ENCODE measurements at regions not wholly inside any gene's neighbourhood (a gene's known extent, or its start where the extent isn't known, plus 50 kb on each side); places are given as distances from the start of the nearest gene placed in this dataset.

DNA sequence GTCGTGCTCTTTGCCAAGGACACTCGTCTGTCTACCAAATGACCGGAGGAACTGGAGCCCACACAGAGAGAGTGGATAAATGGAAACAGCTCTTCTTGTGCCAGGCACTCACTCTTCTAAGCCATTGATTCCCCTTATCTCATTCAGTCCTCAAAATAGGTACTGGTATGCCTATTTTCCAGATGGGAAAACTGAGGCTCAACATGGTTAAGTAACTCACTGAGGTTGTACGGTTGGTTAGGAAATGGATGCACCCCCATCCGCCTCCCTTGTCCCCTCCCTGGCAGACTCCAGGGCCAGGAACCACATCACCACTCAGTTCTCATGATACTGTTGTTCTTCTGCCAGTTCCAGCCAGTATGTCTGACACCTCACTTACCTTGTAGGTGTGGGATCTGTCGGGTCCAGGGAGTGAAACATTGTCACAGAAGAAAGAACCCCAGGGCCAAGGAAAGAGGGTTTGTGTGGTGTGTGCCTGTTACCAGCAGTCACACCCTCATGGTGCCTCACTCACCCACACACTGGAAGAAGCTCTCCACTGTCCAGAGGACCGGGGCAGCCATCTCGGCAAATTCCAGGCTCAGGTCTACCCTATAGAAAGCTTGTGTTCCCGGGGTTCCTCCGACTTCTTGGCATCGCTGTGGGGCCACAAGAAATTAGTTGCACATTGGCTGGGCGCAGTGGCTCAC lies 58.8 kb upstream of the TARDBP start:
- peaks cover 10% of the 10 kb centered on the region for H3K9me3 Mint-ChIP-seq

DNA sequence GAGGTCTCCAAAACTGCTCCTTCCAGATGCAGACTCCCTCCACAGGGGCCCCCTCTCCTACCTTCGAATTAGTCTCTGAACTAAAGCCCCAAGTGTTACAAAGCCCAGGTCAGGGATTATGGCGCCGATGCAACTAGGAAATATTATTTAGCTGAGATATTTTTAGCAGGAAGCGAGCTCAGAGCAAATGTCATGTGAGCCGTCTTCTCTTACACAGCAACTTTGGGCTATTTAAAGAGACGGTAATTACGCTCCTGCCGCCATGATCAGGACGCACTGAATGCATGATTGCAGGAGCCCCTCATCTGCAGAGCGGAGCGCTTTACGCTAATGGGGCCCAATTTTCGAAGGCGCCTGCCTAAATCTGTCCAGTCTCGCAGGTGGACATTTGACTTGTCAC lies 55.3 kb upstream of the TARDBP start:
- DNase-seq: no peak

More for the DNA sequence above, 58.8 kb upstream of the TARDBP start:
- Mint-ChIP-seq H3K27ac (no peak overlapping the region), H3K36me3 (ENCODE audit: low read depth) (0 out of 2 replicates have a peak, but pooled peaks cover 6% of the 10 kb centered on the region), H3K27me3 (ENCODE audit: insufficient read depth) (peaks cover 59% of the 10 kb centered on the region), H3K4me1 (ENCODE audit: low read depth) (no peaks in the 10 kb centered on the region), H3K4me3 (no peak overlapping the region)
- TF ChIP-seq, protein P1, sequence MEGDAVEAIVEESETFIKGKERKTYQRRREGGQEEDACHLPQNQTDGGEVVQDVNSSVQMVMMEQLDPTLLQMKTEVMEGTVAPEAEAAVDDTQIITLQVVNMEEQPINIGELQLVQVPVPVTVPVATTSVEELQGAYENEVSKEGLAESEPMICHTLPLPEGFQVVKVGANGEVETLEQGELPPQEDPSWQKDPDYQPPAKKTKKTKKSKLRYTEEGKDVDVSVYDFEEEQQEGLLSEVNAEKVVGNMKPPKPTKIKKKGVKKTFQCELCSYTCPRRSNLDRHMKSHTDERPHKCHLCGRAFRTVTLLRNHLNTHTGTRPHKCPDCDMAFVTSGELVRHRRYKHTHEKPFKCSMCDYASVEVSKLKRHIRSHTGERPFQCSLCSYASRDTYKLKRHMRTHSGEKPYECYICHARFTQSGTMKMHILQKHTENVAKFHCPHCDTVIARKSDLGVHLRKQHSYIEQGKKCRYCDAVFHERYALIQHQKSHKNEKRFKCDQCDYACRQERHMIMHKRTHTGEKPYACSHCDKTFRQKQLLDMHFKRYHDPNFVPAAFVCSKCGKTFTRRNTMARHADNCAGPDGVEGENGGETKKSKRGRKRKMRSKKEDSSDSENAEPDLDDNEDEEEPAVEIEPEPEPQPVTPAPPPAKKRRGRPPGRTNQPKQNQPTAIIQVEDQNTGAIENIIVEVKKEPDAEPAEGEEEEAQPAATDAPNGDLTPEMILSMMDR (IDR thresholded peaks at IDR 0.05): no peak
- no peak for DNase-seq

DNA sequence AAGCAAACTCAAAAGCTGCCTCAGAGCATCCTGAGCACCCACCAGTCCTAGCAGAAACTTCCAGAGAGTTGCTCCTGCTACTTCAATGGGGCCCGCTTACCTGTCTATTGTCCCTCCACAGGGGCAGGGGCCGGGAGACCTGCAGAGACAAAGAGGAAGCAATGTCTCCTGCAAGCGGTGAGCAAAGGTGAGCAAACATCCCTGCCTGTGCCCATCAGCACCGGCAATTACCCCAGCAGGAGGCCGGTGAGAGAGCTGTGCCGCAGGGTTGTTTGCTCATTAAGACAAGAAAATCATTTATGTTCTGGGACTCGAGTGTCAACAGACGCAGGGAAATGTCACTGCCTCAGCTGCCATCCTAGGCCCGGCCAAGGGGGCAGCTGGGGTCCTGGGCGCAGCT lies 53.8 kb upstream of the TARDBP start:
- Mint-ChIP-seq H3K36me3 (ENCODE audit: low read depth) (0 out of 2 replicates have a peak, but pooled peaks cover 1% of the 10 kb centered on the region), H3K9me3 (peaks cover 5% of the 10 kb centered on the region), H3K4me3 (no peak overlapping the region), H3K27me3 (ENCODE audit: insufficient read depth) (peaks cover 60% of the 10 kb centered on the region), H3K4me1 (ENCODE audit: low read depth) (no peaks in the 10 kb centered on the region), H3K27ac (no peak overlapping the region)
- TF ChIP-seq, protein P1 (IDR thresholded peaks at IDR 0.05): no peak
- no peak for DNase-seq

More for the DNA sequence above, 55.3 kb upstream of the TARDBP start:
- H3K27ac Mint-ChIP-seq: no peak overlapping the region
- H3K4me3 Mint-ChIP-seq: no peak overlapping the region
- no peaks in the 10 kb centered on the region for H3K4me1 Mint-ChIP-seq (ENCODE audit: low read depth)
- peaks cover 59% of the 10 kb centered on the region for H3K27me3 Mint-ChIP-seq (ENCODE audit: insufficient read depth)
- peaks cover 10% of the 10 kb centered on the region for H3K9me3 Mint-ChIP-seq
- TF ChIP-seq, protein P1 (IDR thresholded peaks at IDR 0.05): no peak
- 0 out of 2 replicates have a peak, but pooled peaks cover 6% of the 10 kb centered on the region for H3K36me3 Mint-ChIP-seq (ENCODE audit: low read depth)

DNA sequence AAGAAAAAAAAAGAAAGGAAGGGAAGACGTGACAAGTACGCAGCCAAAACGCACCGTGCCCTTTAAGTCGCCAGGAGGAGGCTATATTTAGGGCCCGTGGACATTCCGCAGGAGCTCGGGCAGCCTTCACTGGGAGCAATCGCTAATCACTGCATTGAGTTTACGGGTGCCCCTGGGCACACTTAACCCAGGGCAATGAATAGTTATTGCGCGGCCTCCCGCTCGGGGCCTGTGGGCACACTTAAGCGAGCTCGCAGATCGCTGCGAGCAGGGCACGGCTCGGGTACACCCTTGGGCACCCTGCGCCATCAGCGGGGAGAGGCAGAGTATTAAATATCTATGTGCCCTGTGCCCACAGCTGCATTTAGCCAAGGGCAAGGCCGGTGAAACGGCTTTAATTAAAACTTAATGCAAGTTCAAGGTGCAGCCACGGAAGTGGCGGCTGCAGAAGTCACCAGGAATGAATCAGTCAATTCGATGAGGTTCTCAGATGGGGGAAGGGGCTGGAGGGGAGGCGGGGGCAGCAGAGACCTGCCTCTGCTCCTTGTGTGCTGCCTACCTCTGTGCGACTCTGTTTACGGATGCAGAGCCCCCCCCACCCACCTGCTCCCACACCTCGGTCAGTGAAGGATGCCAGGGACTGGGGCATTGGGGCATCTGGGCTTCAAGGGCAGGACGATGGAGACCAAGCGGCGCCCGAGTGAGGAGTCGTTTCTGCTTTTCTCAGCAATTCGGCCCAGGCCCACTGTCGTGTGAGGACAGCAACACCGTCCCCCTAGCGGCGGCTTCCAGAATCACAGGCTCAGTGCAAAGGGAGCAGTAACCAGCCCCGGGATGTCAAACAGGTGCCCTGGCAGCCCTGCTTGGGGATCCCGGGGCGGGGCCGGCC lies 51.8 kb upstream of the TARDBP start:
- H3K36me3 Mint-ChIP-seq (ENCODE audit: low read depth): no peaks in the 10 kb centered on the region
- H3K4me3 Mint-ChIP-seq: no peak overlapping the region
- peak; percentile 64 for DNase-seq
- peaks cover 60% of the 10 kb centered on the region for H3K27me3 Mint-ChIP-seq (ENCODE audit: insufficient read depth)
- no peaks in the 10 kb centered on the region; the same call in 1 of the 2 replicates for H3K4me1 Mint-ChIP-seq (ENCODE audit: low read depth)
- H3K27ac Mint-ChIP-seq: no peak overlapping the region
- TF ChIP-seq, protein P1 (IDR thresholded peaks at IDR 0.05): peak; percentile 93
- no peaks in the 10 kb centered on the region for H3K9me3 Mint-ChIP-seq

DNA sequence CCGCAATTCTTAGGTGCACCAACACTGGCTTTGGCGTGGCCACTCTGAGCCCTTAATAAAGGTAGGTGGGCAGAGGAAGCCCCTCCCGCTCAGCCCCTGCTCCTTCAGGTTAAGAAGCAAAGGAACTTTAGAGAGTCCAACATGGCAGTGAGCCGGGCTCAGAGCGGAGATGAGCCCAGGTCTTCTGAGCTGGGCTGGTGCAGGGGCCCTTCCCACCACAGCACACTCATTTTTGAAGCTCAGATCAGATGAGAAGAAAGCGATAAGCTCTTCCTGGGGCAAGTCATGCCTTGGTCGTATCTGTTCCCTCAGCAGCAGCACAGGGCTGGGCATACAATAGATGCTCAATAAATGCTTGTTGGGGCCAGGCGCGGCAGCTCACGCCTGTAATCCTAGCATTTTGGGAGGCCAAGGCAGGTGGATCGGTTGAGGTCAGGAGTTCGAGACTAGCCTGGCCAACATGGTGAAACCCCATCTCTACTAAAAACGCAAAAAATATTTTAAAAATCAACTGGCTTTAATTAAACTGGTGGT lies 51.1 kb upstream of the TARDBP start:
- peaks cover 64% of the 10 kb centered on the region for H3K27me3 Mint-ChIP-seq (ENCODE audit: insufficient read depth)

More for the DNA sequence above, 51.1 kb upstream of the TARDBP start:
- H3K4me1 Mint-ChIP-seq (ENCODE audit: low read depth): no peaks in the 10 kb centered on the region; the same call in 1 of the 2 replicates
- no peak overlapping the region for H3K27ac Mint-ChIP-seq
- H3K9me3 Mint-ChIP-seq: no peaks in the 10 kb centered on the region
- H3K36me3 Mint-ChIP-seq (ENCODE audit: low read depth): no peaks in the 10 kb centered on the region
- DNase-seq: no peak
- no peak overlapping the region for H3K4me3 Mint-ChIP-seq
- TF ChIP-seq, protein P1 (IDR thresholded peaks at IDR 0.05): peak; percentile 63

All from HFFc6 (cell line).